HG03442 (cell line): ENCODE measurements at regions not wholly inside any gene's neighbourhood (a gene's known extent, or its start where the extent isn't known, plus 50 kb on each side); places are given as distances from the start of the nearest gene placed in this dataset.
A peak's percentile ranks its signal among the peaks of the same experiment; 100 is the strongest.
"Not testable (repeated sequence)": the region's sequence is repeated elsewhere in the genome, so short reads cannot be mapped to it uniquely, and the experiment has no call there.

Experiments used
- ATAC-seq: cut with Tn5 transposase; IDR thresholded peaks from one replicate; pipeline ENCODE4 v1.9.1; 2021; ENCODE audit warnings: mild to moderate bottlenecking, moderate library complexity; ENCODE audit not compliant: unreplicated experiment

DNA sequence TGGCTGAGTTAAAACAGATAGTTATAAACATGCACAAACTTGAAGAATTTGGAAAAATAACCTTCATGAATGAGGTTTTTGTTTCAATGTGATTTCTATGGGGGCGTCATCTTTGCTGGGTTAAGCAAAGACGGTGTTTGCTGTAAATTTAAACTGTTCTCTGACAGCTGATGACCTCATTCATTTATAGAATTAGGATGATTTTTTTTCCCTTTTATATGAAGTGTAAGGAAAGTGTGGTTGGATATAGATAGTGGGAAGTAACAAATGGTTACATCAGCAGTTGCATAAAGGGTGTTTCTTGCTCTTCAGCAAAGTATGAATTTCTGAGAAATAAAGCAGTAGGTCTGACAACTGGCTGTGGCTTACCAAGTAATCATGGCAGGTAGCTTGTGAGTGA, 137.2 kb upstream of the CENPW start:
- ATAC-seq = no peak

DNA sequence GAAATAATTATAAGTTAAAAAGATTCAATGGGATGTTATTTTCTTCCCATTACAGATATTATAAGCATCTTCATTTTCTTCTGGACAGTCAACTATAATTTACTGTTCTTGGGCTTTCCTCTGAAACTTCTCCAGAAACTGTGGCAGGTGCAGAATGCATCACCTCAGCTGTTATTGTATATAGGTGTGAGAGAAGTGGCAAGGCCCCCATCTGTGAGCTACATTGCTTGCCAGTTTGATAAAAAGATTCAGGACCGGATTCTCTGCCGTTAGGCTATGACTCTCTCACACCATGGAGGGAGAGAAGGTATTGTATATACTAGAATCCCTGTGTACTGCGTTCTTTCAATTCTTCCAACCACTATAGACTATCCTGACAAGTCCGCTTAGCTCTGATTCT, 135.8 kb upstream of the CENPW start:
- ATAC-seq = no peak

DNA sequence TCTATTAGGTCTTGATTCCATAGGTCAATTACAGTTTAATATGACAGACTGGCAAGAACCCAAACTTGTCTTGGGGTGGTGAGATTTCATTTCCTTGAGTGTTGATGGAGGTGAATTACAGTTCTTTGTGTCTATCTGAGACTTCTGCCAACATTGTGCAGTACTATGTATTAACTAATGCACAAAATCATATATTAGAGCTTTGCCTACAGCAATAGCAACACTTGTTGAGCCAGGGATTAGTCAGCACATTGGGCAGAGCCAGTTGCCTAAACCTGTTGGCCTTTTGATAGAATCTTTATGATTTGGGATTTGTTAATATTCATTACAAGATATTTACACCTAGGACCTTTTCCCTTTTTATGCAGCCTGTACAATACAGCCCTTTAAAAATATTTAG, 135.3 kb upstream of the CENPW start:
- ATAC-seq = no peak

DNA sequence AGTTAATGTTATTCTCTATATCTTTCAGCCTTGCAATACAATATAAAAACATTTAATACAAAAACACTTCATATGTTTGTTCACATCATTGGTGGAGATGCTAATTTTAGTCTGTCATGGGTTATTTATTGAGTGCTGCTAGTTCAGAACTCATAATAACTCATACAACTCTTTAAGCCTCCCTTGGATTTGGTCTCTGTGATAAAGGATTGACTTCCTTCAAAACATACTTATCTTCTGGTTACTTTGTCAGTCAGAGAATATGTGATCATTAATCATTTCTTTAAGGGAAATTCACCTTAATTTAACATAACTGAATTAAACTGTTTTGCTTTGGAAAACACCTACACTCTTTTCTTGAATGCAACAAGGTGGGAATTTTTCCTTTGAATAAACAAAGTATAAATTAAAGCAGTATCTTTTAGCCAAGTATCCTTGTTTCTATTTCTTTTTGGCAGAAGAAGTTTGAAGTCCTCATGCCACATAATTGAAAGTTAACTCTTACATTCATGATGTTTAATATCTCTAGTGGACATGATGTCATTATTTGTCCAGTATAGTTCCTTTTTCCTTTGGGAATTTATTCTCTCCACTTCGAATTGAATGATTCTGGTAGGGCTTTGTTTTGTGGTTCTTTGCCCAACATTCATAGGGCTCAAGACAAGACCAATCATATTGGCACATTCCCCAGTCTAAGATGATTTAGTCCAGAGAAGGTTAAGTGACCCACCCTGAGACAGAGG, 133.2 kb upstream of the CENPW start:
- ATAC-seq = no peak

DNA sequence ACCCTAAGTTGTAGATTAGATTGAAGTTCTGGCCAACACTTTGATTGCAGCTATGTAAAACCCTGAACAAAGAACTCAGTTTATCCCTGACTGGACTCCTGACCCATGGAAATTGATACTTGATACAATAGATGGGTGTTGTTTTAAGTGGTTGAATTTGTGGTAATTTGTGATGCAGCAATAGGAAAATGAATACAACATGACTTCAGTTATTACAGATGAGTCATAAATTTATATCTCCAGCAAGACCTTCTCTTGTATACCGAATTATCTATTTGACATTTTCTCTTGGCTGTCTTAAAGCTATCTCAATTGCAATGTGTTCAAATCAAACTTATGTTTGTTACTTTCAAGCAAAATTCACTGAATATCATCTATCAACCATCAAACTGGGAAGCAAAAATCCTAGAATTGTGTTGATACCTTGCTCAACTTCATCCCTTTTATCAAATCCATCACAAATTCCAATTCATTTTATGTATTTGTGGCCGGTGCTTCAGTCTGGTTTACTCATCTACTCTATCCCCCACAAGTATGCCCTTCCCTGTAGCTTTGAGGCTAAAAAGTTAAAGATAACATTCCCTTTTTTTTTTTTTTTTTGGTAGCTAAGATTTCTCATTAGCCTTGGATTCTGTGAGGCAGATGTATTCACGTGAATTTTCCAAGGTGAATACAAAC, 129.4 kb upstream of the CENPW start:
- ATAC-seq = no peak

DNA sequence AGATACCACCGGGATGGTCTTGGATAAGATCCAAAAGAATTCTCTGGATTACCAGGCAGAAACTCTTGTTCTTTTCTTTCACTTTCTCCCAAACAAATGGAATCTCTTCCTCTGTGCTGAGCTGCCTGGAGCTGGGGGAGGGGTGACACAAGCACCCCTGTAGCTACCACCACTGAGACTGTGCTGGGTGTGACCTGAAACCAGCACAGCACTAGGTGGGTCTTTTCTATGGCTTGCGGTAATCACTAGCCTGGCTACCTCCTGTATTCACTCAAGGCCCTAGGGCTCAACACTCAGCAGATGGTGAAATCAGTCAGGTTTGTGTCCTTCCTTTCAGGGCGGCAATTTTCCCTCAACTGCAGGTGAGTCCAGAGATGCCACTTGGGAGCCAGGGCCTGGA, 122.4 kb upstream of the CENPW start:
- ATAC-seq = no peak

DNA sequence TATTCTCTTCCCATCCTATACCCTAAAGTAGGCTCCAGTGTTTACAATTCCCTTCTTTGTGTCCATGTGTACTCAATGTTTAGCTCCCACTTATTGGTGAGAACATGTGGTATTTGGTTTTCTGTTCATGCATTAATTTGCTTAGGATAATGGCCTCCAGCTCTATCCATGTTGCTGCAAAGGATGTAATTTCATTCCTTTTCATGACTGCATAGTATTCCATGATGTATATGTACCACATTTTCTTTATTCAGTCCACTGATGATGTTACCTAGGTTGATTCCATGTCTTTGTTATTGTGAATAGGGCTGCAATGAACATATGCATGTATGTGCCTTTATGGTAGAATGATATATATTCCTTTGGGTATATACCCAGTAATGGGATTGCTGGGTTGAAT, 119.0 kb upstream of the CENPW start:
- ATAC-seq = not testable (repeated sequence)

DNA sequence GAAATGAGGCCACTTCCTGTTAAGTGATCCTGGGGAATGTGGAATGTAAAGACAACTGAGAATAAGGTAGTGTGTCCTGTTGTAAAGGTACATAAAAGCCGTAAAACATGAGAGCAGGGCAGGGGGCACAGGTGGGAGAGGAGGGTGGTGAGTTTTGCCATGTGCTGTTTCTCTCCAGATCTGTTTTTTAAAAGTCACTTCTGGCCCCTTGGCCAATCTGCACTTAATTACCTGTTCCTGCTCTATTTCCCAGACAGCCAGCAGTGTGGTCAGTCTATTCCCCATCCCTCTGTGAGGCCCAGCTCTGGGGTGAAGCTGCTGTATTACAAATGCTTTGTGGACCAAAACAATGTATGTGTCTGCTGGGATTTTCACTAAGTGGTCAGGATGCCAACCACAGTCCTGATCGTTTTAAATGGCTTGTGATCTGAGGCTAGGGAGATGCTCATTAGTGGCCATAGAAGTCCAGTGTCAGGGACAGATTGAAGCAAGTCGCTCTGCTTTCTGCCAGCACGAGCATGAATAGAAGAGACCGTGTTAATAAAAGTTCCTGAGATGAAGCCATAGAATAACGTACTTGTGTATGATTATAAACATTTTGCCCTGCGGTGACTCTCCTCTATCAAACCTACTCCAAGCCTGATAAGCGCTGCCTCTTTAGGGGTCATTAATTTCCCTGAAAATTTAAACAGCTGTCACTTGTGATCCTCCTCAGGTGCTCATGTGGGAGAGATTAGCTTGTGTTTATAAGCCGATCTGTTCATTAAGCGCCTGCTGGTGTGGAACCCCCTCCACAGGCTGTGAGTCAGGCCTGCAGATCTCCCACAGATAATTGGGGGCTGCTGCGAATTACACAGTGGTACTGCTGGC, 111.8 kb upstream of the CENPW start:
- ATAC-seq = no peak

DNA sequence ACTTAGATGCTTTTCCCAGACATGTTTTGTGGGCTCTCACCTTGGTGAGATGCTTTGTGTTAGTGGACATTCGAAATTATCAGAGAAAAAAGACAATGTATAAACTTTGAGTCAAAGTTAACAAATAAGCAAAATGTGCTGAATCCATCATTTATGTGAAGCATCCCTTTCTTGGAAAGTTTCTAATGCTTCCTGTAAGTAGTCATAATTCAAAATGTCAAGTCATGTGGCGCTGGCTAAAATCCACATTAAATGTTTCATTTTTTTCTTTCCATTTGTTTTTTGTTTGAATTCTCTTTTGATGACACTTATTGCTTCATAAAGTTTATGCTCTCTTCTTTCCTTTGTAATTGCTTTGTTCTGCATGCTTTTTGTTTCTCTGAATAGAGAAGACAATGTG, 107.2 kb upstream of the CENPW start:
- ATAC-seq = no peak

DNA sequence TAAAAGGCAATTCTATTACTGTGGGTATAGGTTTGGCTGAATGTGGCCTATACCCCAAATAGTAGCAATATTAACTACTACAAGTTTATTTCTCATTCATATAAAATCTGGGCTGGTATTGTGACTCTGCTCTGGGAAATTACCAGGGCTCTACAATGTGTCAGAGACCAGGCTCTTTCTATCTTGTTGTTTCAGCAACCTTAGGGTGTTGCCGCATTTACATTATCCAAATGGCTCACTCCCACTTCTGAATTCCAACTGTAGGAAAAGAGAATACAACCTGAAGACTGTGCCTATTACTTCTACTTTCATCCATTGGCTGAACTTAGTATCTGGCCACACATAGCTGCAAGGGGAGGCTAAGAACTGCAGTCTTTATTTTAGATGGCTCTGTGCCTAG, 106.7 kb upstream of the CENPW start:
- no peak for ATAC-seq

DNA sequence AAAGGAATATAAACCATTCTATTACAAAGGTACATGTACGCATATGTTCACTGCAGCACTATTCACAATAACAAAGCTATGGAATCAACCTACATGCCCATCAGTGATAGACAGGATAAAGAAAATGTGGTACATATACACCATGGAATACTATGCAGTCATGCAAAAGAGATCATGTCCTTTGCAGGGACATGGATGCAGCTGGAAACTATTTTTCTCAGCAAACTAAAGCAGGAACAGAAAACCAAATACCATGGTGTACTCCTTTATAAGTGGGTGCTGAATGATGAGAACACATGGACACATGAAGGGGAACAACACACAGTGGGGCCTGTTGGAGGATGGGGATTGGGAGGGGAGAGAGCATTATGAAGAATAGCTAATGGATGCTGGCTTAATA, 104.6 kb upstream of the CENPW start:
- no peak for ATAC-seq

DNA sequence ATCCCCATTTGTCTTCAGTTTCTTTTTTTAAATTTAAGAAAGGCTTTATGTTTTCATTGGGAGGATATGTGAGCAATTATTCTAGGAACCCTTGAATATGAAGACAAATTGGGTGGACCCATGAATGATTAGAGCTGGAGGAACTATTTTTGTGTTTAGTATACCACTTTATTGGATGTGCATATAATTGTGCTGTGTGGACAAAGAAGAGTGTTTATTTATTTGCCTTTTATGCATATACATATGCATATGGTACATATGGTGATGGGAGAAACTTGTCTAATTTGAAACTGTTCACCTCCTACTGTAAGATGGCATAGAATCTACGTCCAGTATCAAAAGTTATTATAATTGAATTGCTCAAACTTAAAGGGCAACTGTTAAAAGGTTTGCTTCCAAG, 94.8 kb upstream of the CENPW start:
- ATAC-seq = no peak

DNA sequence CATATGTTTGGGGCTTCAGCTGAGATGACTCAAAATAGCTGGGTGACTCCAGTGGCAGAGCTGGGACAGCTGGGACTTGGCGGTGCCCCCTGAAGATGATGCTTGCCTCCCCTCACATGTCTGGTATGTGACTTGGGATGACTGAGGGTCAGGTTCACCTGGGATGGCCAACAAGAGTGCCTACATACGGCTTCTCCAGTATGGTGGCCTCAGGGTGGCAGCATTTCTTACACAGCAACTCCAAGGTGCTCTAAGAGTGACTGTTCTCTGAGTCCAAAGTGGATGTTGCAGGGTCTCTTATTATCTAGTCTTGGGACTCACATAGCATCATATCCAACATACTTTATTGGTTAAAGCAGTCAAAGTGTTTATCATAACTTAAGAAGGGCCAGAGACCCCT, 87.8 kb upstream of the CENPW start:
- no peak for ATAC-seq

DNA sequence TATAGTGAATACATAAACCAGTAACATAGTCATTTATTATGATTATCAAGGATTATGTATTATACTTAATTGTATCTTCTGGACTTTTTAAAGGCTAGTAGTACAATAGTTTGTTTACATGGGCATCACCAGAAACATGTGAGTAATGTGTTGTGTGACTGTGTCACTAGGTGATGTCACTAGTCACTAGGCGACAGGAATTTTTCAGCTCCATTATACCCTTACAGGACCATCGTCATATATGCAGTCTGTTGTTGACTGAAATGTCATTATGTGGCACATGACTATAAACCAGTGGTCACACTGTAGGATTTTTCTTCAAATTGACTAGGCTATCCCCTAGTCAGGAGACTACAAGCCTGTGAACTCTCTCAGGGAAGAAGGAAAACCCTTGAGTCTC, 86.5 kb upstream of the CENPW start:
- no peak for ATAC-seq

DNA sequence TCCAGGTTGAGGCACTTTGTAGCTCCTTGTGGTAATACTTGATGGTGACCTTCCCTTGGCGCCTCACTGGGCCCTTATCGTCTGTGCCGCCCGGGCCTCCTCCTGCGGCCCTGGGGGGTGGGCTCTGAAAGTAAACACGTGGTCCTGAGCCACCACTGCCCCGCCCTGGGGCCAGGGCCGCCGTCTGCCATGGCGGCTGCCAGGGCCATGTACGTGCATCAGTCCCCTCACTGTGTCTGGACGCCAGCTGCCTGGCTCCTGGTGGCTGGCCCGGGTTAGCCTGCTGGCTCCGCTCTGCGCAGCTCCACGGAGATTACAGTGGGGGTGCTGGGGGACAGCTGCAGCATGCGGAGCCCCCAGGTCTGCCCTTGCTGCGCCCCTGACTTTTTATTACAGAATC, 81.8 kb upstream of the CENPW start:
- no peak for ATAC-seq

DNA sequence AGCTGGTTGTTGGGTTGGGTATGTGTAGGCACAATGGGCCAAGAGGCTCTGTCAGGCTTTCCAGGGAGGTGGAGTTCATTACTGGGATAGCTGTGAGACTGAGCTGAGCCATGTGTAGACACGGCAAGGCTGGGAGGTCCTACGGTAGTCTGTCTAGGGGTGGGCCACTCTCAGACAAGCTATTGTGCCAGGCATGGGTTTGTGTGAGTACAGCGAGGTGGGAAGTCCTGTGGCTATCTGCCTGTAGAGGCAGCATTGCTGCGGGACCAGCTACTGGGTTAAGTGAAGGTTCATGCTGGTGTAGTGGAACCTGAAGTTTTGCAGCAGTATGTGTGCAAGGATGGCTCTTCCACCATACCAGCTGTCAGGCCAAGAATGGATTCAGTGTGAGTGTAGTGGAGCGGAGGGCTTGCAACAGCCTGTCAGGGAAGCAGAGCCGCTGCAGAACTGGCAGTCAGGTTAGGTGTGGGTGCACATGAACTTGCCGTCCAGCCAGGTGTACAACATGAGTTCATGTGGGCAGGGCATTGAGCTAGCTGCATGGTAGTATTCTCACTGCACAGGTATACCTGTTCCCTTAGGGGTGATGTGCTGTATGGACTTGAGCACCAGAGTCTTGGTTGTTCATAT, 78.0 kb upstream of the CENPW start:
- ATAC-seq = no peak

DNA sequence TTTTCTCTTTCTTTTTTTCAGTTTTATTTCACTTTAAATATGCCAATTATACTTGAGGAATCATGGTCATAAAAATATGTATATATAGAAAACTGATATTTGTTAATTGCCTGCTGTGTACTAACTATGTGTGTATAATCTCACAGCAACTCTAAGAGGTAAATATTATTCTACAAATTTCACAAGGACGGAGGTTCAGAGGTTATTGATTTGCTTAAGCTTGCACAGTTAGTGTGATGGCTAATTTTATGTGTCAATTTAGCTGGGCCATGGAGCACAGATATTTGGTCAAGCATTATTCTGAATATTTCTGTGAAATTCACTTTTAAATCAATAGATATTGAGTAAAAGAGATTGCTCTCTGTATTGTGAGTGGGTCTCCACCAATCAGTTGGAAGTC, 75.7 kb upstream of the CENPW start:
- no peak for ATAC-seq

DNA sequence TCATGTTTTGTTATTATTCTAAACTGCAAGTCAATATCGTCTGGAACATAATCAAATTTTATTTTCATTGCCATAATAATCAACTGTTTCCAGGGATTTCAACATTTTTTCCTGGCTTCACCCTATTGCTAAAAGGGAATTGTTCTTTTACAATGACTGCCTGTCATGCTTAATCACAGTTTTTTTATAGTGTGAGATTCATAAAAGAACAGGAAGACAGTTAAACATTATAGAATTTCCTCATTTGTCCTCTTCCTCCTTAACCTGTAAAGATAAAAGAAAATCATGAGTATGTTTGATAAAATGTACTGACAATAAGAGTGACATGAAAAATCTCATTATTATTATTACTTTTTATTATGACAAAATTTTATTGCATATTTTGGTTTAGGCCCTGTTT, 73.3 kb upstream of the CENPW start:
- ATAC-seq = no peak

DNA sequence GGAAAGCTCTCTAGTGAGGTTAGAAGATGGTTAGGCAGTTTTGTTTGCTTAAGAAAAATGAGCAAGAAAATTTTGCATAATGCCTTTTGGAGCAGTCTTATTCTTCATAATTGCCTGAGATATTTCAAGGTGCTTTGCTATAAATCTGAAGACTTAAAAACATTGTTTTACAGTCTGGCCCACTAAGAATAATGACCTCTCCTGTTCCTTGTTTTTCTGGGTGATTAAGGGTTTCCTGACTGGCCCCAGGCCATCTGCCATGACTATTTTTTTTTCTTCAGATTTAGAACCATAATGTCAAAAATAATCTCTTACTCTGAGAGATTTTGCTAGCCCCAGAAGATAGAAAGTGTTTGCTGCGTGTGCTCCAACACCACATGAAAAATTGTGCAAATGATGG, 72.3 kb upstream of the CENPW start:
- no peak for ATAC-seq

DNA sequence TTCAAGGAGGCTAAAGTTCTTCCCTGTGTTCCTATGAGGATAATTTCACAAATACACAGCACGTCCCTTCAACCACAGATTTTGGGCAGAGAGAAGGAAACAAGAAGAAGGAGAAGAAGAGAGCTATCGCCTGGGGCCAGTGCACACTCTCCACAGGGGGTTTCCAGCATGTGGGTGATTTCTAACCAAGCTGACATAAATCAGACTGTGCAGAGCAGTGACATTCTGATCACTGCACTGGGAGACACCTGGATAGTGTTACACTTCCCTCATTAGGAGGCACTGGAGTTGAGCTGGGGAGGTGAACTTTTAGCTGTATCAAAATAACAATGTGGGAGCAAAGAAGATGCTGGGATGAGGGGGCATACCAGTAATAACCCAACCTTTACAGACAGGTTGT, 71.8 kb upstream of the CENPW start:
- ATAC-seq = peak; percentile 96

DNA sequence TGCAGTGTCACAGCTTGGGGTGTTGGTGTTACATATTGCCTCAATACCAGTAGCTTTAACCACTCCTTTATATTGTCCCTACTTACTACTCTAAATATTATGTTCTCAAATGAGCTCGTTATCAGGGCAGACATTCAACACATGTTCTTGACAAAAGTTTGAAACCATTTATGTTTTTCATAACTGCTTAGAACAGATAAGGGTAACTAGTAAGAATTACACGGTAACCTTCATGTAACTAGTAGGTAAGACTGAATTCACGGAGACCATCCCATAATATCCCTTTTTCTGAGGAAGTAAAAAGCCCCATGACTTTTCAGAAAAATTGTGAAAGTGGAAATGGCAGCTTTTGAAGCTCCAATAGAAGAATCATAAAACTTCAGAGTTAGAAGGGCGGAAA, 59.6 kb upstream of the CENPW start:
- no peak for ATAC-seq
